ENCODE measurements at regions not wholly inside any gene's neighbourhood (a gene's known extent, or its start where the extent isn't known, plus 50 kb on each side); places are given as distances from the start of the nearest gene placed in this dataset.
"Not testable (repeated sequence)": the region's sequence is repeated elsewhere in the genome, so short reads cannot be mapped to it uniquely, and the experiment has no call there.

DNA sequence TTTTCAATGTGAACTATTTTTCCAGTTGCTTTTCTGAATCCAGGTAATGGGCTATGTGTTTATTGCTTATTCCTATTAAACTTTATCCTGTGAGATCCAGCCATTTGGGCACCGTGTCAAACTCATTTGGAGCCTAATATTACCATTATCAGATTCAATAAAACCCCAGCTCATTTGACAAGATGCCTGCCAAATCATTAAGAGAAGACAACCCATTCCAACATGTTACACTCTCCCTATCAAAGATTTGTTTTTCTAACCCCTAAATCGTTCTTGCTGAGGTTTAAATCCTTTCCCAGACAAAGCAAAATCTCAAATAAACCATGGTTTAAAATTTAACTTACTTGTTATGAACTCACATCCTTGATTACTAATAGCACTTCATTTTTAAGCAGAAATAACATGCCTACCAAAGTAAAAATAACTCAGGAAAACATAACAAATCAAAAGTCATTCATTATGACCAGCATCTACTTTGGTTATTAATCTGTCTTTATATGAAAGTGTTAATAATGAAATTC lies 130.0 kb upstream of the TCF21 start:
- no peak for DNase-seq

DNA sequence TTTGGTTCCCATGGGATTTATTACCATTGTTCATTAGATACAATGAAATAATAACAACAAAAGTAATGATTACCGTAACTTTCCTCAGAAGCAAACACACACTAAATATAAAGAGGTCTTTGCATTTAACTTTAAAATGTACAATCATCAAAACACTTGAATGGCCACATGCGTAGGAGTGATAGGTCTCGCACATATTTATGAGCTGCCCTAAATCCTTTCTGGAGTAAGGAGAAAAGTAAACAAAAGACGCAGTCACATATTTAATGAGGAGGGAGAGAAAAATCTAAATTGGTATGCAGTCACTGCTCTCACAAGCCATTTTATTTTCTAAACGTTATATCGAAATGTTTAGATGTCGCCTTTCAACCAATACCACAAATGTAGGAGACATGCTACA lies 129.4 kb upstream of the TCF21 start:
- DNase-seq, result no peak

DNA sequence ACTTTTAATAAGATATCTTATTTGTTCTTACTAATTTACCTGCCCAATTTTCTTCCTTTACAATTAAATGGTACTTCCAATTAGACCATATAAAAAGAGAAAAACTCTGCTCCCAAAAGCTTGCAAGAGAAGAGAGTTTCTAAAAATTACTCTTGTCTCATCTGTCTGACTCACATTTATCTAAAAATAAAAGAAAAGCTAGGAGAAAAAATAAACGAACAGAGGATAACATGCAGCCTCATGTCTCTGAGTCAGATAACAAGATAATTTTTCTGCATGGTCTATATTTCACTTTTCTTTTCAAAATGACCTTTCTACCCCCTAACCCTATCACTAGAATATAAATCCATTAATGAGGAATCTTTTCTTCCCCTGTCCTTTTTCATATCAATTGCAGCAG lies 127.2 kb upstream of the TCF21 start:
- DNase-seq, result no peak

DNA sequence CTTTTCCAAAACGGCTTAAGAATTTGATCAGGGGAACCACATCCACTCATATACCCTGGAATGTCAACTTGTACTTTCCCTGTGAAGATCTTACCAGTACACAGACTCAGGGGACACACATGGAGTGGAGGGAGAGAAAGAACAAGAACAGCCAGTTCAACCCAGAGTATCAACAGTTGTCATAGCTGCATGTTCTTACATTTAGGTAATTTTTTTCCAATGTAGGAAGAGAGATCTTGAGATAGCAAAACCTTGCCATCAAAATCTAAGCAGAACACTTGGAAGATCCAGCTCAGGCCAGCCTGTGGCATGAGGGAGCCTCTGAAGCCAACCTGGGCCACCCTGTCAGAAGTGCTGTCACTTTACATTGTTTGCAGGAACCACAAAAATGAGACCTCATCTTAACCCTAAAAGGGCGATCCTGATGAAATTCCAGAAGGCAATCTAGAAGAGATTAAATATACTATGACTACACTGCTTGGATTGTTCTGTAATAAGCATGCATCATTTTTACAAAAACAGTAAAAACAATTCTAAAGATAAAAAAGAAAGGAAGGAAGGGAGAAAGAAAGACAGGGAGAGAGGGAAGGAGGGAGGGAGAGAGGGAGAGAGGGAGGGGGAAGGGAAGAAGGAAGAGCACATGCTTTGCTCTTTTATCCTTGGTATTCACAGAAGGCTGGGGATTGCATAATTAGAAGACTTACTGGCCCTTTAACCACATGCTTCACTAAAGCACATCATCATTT lies 124.7 kb upstream of the TCF21 start:
- no peak for DNase-seq

DNA sequence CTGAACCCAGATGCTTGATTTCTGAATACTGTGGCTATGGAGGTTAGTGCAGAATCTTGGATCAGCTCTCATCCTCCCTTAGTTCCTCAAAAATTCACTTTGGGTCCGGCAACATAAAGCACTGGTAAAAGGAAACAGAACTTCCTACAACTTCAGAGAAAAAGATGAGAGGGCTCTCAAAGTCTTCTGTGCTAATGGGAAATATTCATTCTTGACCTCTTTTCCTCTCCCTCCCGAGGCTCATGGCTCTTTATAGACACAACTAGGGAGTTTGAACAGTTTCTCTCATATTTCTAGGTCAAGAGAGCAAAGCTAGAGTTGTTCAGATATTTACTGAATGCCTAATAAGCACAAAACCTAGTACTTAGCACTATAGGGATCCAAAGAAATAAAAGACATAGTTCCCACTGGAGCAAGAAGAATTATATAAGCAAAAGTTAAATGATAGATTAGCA lies 124.1 kb upstream of the TCF21 start:
- DNase-seq, result no peak

DNA sequence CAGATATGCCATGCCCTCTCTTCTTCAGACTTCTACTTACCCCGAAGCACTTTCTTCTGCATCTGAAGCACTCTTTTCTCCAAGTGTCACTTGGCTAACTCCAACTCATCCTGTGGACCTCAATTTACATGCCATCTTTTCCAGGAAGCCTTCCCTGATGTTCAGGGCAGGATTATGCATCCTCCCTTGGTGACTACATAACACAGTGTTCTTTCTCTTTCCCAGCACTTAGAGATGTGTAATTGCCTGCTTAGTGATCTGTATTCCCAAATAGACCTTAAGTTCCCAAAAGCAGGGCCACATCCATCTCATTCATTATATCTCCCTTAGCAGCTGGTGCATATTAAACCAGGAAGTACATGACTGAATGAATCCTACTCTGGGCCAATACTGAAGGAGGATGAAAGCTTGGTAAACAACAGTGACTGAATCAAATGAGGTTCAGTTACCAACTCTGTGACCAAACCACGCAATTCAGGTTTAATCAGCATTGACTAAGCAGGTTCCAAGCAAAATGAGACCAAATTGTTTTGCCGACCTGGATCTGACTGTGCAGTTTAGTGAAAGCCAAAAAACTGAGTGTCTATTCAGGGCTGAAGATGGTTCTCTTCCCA lies 121.4 kb upstream of the TCF21 start:
- no peak for DNase-seq

DNA sequence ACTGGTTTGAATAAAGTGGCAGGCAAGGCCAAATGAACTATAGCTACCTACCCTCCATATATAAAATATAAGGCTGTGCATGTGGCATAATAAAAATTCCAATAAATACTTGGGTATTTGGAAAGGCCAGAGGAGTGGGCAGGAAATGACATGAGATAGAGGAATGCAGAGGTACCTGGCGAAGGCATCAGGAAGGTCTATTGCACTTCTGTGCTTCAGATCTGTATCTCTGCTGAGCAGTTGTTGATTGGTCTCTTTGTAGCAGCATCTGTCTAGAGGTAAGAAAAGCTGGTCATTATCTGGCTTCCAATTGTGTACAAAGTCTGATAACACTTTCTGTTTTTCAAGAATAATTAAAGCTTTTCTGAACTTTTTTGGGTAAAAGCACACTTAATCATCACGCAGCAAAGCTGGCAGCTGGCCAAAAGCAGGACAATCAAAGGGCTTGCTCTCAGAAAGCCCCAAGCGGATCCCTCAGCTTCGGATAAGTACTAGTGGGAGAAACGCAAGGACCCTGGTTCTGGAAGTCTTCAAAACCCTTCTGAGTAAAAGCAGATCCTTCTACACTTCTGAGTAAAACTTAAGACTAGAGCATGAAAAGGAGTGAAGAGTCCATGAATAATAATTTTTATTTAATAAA lies 120.1 kb upstream of the TCF21 start:
- DNase-seq, result no peak

DNA sequence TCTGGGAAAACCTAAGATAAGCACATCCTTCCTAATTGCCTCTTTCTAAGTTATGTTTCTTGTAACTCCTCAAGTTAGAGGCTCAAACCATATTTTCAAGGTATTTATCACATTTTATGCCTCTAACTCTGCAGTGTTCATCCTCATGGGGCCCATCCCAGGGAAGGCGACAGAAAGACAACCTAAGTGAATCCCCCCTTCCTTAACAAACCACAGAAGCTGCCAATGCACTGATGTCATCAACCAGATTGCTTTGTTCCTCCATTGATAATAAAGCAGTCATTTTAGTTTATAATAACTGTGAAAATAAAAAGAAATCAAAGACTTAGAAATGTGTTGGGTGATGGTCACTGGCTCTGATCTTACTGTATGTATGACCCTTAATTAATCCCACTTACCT lies 119.5 kb upstream of the TCF21 start:
- no peak for DNase-seq

DNA sequence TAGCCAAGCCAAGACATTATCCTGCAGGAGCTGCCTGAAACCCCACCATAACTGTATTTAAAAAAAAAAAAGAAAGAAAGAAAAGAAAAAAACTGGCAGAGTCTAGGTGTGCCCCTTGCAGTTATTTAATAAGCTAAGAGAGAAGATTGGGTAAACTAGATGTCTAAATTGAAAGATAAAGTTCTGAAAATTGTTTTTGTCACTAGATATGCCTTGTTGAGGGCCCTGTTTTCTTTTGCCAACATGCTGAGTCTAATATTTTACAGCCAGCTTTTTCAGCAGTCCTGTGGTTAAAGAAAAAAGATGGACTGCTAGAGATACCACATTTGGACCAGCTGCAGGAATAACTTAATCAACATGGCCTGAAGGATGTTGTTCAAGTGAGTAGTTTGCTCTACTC lies 116.3 kb upstream of the TCF21 start:
- DNase-seq, result no peak

DNA sequence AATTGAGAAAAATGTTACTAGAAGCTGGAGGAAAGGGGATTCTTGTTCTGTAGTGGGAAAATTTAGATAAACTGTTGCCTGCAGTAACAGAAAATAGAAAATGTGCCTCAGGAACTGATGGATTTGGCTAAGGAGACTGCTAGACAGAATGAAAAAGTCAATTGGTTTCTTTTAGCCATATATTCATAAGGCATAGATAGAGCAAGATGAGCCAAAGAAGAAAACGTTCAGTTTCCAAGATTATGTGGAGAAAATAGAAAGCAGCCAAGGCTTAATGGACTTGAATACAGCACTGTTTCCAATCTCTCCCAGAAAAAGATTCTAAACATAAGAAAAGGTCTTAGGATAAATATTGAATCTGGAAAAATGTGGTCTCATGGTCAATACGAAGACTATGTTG lies 115.1 kb upstream of the TCF21 start:
- no peak for DNase-seq

DNA sequence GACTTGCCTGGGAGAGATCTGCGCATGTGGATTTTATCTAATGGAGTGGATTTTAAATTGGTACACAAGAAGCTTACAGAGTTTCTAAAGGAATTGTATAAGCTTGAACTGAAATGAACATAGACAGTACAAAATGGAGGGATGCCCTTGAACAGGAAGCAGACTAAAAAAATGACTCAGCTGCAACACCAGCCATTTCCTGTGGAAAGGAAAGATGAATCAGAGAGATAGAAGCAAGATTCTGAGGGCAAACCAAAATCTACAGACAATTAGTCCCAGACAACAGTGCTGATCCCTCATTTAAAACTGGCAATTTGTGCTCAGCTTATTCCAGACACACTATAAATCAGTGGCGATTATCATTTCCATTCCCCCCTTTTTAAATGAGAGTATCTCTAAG lies 114.6 kb upstream of the TCF21 start:
- no peak for DNase-seq

DNA sequence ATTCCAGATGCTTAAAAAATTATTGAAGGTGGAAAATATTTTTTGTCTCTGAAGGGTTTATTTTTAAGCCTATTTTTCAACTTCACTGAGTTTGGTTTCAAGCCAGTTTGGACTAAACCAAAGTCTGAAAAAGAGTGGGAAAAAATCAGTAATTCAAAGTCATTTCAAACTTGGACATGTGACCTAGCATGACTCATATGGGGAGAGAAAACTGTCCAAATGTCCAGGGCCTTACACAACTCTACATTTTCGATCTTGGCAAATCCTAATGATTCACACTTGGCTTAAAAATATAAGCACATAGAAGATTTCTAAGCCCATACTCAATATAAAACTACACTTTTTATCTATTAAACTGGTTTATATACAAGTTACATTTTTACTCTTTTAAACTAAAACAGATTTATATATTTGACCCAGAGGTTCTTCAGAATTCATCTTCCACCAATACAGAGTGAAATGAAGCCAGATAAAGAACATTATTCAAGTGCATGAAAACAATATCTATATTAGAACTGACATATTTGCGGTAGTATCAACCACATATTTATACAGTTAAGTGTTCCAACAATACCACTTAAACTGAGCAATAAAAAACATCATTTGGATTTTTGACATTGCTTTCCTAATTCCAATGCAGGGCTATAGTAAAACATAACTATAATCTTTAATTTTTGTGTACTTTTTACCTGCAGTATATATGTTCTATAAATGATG lies 110.3 kb upstream of the TCF21 start:
- DNase-seq, result no peak

DNA sequence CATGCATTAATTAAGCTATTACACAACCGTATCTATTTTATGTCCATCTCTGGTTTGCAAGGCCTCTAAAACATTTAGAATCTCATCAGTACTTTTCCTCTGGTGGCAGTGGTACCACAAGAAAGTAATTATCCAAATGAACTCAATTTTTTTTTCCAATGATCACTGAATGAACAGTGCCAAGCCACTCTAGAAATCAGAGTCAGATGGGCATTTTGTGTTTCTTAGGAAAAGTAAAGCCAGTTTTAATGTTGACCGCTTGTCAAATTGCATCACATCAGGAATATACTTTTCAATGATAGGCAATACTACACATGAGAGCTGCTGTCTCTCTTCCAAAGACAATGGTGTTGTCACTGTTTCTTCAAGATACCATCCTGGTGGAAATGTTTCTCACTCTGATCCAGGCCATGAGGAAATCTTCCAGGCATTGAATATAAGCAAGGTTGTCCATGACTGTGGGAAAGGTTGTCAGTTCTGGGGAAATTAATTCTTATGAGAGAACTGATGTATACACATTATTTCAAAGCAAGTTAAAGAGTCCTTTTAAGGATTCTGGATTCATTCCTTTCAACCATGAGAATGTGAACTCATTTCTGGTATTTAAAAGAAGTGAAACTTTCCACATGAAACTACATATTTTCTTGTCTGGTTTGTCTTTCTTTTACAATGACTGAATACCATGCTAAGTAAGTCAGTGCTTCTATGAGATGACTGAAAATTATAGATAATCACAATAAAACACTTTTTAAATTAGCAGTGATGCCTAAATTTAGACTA lies 108.8 kb upstream of the TCF21 start:
- no peak for DNase-seq

DNA sequence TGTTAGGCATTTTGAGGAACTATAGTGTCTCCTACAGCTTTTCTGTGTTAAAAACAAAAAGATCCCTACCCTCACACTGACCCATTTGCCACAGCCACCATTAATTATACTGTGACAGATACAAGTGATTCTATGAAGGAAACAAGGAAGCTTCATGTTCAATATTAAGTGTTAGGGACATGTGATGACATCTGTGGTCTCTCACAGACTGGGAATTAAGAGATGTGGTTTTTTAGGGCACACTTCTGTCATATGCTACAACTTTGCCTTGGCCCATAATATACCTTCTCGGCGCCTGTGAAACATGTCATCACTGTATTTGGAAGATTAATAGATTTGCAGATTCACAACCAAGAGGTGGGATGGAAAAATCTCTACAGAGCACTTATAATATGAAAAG lies 102.9 kb upstream of the TCF21 start:
- no peak for DNase-seq

DNA sequence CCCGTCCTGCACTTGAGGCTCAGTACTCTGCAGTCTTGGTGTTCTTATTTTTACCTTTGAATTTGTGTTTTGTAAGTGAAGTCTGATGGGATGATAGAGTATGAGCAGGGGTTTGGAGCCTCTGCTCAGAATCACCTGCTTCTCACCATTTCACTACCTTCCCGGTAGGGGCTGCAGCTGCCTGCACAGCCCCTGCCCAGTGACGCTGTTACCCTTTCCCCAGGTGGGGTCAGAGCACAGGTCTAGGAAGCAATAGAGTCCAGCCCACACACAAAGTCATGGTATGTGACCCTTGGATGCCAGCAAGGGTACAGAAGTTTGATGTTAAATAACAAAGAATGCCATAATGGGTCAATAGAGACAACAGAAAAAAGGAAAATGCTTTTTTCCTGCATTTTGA lies 101.8 kb upstream of the TCF21 start:
- DNase-seq, result no peak

DNA sequence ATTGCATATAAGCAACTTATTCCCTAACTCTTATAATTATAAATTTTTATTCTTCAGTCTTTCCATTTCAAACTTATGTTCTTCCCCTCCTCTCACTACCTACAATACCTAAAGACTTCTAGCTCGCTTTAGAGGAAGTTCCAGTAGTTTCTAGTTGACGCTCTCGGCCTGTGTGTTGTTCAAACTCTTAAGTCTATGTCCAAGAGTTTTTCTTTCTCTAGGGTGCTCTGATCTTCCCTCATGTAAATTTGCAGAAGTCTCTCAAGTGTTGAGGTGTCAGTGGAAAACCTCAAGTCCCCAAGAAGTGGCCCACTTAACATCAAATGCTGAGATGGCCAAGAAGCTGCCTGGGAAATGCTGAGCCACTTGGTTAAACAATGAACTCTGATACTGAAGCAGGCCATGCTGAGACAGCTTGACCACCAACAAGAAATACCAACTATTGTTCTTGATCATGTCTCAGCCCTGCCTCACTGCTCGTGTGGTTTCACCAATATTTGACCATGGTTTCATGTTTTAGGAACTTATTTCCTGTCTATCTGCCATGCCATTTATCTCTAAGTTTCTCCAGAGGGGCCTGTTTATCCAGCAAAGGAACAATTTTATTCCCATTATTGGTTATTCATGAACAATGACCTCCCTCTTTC lies 100.9 kb upstream of the TCF21 start:
- DNase-seq, result no peak

DNA sequence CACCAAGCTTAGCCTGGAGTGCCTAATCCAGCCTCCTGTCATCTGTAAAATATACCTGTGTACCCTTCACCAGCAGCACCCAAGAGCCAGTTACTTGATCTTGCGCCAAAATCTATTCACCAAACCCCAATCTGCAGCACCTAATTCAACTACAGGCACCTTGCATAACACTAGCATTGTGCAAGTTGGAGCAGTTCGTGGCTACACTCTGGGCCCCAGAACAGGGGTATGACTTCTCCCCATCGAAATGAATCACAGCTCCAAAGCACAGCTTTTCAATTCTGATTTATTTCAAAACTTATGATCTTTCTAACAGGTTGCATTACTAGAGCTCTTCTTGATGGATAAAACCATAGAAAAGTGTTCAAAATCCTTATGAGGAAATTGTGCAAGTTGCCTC lies 100.4 kb upstream of the TCF21 start:
- no peak for DNase-seq

DNA sequence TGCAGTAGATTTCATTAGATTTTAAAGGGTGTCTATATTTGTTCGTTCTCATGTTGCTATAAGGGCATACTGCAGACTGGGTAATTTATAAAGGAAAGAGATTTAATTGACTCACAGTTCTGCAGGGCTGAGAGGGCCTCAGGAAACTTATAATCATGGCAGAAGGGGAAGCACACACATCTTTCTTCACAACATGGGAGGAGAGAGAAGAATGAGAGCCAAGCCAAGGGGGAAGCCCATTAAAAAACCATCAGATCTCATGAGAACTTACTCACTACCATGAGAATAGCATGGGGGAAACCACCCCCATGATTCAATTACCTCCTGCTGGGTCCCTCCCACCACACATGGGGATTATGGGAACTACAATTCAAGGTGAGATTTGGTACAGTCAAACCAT lies 99.5 kb upstream of the TCF21 start:
- DNase-seq, result not testable (repeated sequence)

DNA sequence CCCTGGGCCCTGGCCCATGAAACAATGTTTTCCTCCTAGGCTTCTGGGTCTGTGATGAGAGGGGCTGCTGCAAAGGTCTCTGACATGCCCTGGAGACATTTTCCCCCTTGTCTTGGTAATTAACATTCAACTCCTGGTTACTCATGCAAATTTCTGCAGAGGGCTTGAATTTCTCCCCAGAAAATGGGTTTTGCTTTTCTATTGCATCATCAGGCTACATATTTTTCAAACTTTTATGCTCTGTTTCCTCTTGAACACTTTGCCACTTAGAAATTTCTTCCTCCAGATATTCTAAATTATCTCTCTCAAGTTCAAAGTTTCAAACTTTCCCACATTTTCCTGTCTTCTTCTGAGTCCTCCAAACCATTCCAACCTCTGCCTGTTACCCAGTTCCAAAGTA lies 98.2 kb upstream of the TCF21 start:
- not testable (repeated sequence) for DNase-seq

DNA sequence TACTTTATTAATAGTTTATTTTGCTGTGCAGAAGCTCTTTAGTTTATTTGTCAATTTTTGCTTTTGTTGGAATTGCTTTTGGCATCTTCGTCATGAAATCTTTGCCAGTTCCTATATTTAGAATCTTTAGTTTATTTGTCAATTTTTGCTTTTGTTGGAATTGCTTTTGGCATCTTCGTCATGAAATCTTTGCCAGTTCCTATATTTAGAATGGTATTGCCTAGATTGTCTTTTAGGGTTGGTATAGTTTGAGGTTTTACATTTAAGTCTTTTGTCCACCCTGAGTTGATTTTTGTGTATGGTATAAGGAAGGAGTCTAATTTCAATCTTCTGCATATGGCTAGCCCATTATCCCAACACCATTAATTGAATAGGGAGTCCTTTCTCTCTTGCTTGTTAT lies 93.9 kb upstream of the TCF21 start:
- DNase-seq, result not testable (repeated sequence)

DNA sequence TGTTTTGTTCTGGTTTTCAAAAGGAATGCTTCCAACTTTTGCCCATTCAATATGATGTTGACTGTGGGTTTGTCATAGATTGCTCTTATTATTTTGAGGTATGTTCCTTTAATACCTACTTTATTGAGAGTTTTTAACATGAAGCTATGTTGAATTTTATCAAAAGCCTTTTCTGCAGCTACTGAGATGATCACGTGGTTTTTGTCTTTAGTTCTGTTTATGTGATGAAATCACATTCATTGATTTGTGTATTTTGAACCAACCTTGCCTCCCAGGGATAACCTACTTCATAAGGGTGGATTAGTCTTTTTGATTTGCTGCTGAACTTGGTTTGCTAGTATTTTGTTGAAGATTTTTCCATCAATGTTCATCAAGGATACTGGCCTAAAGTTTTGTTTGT lies 92.7 kb upstream of the TCF21 start:
- DNase-seq, result no peak

DNA sequence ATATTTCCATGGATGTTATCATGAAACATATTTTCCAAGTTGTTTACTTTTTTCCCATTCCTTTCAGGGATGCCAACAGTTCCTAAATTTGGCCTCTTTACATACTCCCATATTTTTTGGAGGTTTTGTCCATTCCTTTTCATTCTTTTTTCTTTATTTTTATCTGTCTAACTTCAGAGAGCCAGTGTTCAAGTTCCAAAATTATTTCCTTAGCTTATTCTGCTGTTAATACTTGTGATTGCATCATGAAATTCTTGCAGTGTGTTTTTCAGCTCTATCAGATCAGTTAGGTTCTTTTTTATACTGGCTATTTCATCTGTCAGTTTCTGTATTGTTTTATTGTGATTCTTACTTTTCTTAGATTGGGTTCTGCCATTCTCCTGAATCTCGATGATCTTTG lies 89.9 kb upstream of the TCF21 start:
- no peak for DNase-seq

Measured in hematopoietic multipotent progenitor cell treated with erythropoietin and hydrocortisone succinate and interleukin-3 and kit ligand, for 8 days (in vitro differentiated cells).